ENCODE measurements at regions not wholly inside any gene's neighbourhood (a gene's known extent, or its start where the extent isn't known, plus 50 kb on each side); places are given as distances from the start of the nearest gene placed in this dataset.

DNA sequence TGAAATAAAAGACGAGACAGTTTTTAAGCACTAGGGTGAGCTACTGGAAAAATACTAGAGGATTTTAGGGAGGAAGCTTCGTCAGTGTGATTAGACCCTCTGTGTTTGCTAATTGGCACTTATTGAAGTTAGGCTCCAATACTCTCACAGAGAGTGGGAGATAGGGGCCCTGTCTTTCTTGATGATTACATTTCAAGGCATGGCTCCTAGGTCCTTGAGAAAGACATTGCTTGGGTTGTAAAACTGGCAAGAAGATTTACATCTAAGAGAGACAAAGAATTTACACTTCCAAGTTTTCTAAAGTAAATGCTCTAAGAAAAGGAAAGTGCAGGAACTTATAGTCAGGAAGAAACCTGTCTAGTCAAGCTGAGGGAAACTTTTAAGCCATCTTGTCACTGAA, 183.2 kb downstream of the C12orf50 start:
- Histone ChIP-seq H3K27ac (ENCODE audit: insufficient read depth, low read depth, low read length, poor library complexity, severe bottlenecking) (no peak overlapping the region), H3K9me3 (ENCODE audit: control insufficient read depth, low read length) (no peaks in the 10 kb centered on the region), H3K27me3 (ENCODE audit: control insufficient read depth, insufficient read depth, low read length, poor library complexity, severe bottlenecking) (no peaks in the 10 kb centered on the region), H3K4me1 (ENCODE audit: control insufficient read depth, insufficient read depth, low read length) (no peaks in the 10 kb centered on the region), H3K4me3 (ENCODE audit: insufficient read depth, low read depth, low read length) (no peak overlapping the region), H3K36me3 (ENCODE audit: control insufficient read depth, insufficient read depth, low read length) (no peaks in the 10 kb centered on the region)
- WGBS, 2 experiments, result 65 to 71% methylated on average over 2 of the region's 2 CpGs

DNA sequence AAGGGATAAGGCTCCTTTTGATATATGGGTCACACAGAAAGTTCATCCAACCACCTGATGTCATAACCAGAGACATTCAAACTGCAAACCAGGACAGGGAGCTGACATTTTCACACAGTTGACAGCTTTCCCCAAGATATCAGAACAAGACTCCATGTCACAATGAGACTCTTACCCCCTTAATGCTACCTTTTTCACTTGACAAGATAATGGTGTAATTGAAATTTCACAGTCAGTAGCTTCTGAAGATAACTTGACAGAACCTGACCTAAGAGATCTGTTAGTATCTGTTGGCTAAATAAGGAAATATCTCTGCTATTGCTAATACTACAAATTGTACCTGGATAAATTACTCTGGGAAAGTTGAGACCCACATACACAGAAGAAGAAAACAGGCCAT, 187.3 kb downstream of the C12orf50 start:
- Histone ChIP-seq H3K4me3 (ENCODE audit: insufficient read depth, low read depth, low read length) (no peak overlapping the region), H3K27me3 (ENCODE audit: control insufficient read depth, insufficient read depth, low read length, poor library complexity, severe bottlenecking) (no peaks in the 10 kb centered on the region), H3K36me3 (ENCODE audit: control insufficient read depth, insufficient read depth, low read length) (no peaks in the 10 kb centered on the region), H3K27ac (ENCODE audit: insufficient read depth, low read depth, low read length, poor library complexity, severe bottlenecking) (no peak overlapping the region), H3K9me3 (ENCODE audit: control insufficient read depth, low read length) (no peaks in the 10 kb centered on the region), H3K4me1 (ENCODE audit: control insufficient read depth, insufficient read depth, low read length) (no peaks in the 10 kb centered on the region)

DNA sequence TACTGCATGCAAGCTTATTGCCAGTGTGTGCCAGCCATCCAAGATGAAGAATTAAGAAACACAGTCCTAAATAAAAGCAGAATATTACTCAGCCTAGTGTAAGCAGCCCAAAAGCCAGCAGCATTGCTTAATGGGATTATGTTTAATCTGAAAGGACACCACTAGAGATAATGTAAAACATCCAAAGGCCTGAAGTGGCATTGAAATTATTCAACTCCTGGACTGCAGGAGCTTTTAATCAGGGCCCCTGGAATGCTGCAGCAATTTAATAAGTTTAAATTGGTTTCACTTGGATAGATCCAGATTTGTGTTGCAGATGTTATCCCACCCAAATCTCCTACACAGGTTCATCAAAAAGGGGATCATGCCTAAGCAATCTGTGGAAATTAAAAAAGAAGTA, 193.0 kb downstream of the C12orf50 start:
- no peaks in the 10 kb centered on the region for H3K36me3 ChIP-seq (ENCODE audit: control insufficient read depth, insufficient read depth, low read length)
- H3K9me3 ChIP-seq (ENCODE audit: control insufficient read depth, low read length), result no peaks in the 10 kb centered on the region
- no peak overlapping the region for H3K4me3 ChIP-seq (ENCODE audit: insufficient read depth, low read depth, low read length)
- no peaks in the 10 kb centered on the region for H3K27me3 ChIP-seq (ENCODE audit: control insufficient read depth, insufficient read depth, low read length, poor library complexity, severe bottlenecking)
- peaks cover 3% of the 10 kb centered on the region for H3K4me1 ChIP-seq (ENCODE audit: control insufficient read depth, insufficient read depth, low read length)
- no peak overlapping the region for H3K27ac ChIP-seq (ENCODE audit: insufficient read depth, low read depth, low read length, poor library complexity, severe bottlenecking)

DNA sequence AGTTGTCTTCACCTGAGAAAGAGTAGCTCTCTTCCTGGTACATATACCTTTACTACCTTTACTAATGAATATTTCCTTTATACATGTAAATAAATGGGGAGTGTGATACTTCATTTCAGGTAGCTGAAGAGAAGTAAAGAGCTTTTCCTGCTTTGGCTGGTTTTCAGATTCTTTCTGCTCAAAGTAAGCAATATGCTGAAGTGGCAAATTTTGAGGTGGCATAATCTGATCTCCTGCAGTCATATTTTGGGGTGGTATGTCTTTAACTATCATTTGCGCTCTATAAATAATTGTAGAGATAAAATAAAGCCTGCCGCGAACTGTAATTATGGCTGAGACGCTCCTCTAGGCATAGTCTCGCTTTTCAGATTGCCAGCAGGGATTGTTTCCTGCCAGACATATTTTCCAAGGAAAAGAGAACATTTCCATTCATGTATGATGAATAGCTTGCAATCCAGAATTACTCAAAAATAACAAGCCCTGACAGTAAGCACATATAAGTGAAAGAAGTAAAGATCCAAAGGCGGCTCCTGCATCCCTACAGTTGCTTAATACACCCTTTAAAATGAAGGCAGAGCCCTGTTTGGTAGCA, 200.7 kb downstream of the C12orf50 start:
- Histone ChIP-seq H3K27ac (ENCODE audit: insufficient read depth, low read depth, low read length, poor library complexity, severe bottlenecking) (no peak overlapping the region), H3K4me1 (ENCODE audit: control insufficient read depth, insufficient read depth, low read length) (no peaks in the 10 kb centered on the region), H3K4me3 (ENCODE audit: insufficient read depth, low read depth, low read length) (no peak overlapping the region), H3K27me3 (ENCODE audit: control insufficient read depth, insufficient read depth, low read length, poor library complexity, severe bottlenecking) (no peaks in the 10 kb centered on the region), H3K36me3 (ENCODE audit: control insufficient read depth, insufficient read depth, low read length) (no peaks in the 10 kb centered on the region), H3K9me3 (ENCODE audit: control insufficient read depth, low read length) (no peaks in the 10 kb centered on the region)
- 96 to 98% methylated on average over 5 to 6 of the region's 6 CpGs for WGBS, 2 experiments

DNA sequence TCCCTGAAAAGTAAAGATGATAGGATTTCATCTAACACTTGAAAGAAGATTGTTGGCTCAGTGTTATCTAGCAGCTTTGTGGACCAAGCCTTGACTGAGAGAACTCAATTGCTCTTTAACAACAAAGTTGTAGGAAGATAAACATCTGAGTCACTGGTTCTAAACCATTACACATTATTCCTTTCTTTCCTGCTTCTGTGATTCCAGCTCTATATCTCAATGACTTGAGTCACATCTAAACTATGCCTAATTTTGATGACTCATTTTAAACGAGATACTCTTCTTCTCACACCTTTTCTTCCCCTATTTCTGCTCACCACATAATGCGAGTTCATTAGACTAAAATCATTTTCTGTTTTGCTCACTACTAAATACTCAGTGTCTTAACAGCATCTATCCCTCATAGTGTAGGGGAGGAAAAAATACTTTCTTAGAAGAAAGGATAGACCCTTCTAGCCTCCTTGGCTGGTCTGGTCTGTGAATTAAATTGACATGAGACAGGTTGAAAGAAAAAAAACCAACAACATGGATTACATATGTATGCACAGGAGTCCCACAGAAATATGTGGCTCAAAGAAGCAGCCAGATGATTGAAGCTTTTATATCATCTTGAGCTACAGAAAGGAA, 201.4 kb downstream of the C12orf50 start:
- H3K4me1 ChIP-seq (ENCODE audit: control insufficient read depth, insufficient read depth, low read length), result no peaks in the 10 kb centered on the region
- no peaks in the 10 kb centered on the region for H3K36me3 ChIP-seq (ENCODE audit: control insufficient read depth, insufficient read depth, low read length)
- no peaks in the 10 kb centered on the region for H3K9me3 ChIP-seq (ENCODE audit: control insufficient read depth, low read length)
- no peak overlapping the region for H3K27ac ChIP-seq (ENCODE audit: insufficient read depth, low read depth, low read length, poor library complexity, severe bottlenecking)
- WGBS, 2 experiments, result 86 to 91% methylated on average over 2 of the region's 2 CpGs
- H3K4me3 ChIP-seq (ENCODE audit: insufficient read depth, low read depth, low read length), result no peak overlapping the region
- H3K27me3 ChIP-seq (ENCODE audit: control insufficient read depth, insufficient read depth, low read length, poor library complexity, severe bottlenecking), result no peaks in the 10 kb centered on the region

DNA sequence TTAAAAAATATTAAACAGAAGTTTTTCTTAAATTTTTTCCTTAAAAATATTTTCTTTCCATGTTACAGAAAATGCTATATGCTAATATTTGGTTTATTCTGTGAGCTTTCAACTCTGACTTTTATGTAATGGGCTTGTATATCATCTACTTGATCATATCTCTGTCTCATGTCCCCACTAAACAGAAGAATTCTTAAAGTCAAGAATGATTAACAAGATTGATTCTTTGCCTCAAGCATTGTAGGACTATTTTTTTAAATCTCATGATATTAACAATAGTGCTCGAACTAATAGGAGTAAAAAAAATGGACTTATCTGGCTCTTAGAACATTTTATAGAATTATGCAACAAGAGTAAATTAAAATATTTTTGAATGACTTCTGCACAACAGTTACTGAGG, 206.3 kb downstream of the C12orf50 start:
- Histone ChIP-seq H3K4me1 (ENCODE audit: control insufficient read depth, insufficient read depth, low read length) (no peaks in the 10 kb centered on the region), H3K36me3 (ENCODE audit: control insufficient read depth, insufficient read depth, low read length) (no peaks in the 10 kb centered on the region), H3K27ac (ENCODE audit: insufficient read depth, low read depth, low read length, poor library complexity, severe bottlenecking) (no peak overlapping the region), H3K27me3 (ENCODE audit: control insufficient read depth, insufficient read depth, low read length, poor library complexity, severe bottlenecking) (no peaks in the 10 kb centered on the region), H3K4me3 (ENCODE audit: insufficient read depth, low read depth, low read length) (no peak overlapping the region), H3K9me3 (ENCODE audit: control insufficient read depth, low read length) (no peaks in the 10 kb centered on the region)
- WGBS, 2 experiments, result no CpG with 5 or more reads among the region's 1 CpG

DNA sequence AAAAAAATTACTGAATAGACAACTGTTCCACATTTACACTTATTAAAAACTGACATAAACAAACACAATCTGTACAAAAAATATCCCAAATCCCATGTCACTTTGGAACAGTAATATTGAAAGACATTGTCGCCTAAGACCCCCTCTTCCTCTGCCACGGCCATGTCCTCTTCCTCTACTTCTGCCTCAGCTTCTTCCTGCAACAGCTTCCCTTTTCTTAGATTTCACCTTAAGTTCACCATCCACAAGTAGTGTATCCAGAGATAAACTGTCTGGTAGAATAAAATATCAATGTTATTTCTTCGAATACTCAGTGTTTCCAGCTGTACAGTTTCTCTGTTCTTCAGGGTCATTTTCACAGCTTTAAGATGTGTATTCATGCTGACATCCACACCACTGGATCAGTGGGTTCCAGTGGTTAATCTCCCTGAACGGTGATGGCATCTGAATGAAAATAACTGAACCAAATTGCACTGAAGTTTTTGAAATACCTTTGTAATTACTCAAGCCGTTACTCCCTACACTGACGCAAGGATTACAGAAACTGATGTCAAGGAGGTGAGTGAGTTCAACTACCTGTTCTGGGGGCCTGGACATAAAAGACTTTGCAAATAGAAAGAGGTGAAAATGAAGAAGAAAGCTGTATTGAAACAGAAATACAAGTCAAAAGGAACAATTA, 208.5 kb downstream of the C12orf50 start:
- WGBS, 2 experiments, result 88 to 91% methylated on average over 6 of the region's 6 CpGs

DNA sequence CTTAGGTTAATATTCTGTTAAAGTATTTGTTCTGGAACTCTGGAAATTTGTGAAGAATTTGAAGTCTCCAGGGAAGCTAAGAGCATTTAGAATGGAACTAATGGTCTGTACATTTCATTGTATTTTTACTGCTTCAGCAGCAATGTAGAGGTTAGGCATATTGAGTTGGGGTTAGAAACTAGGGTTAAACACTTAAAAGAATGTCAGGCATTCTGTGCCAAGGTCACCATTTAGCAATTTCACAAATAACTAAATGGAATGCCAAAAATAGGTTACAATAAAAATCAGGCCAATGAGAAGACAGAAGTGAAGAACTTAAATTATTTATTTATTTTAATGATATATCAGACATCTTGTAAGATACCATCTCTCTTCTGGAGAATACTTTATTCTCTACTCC, 210.8 kb downstream of the C12orf50 start:
- Histone ChIP-seq H3K9me3 (ENCODE audit: control insufficient read depth, low read length) (no peaks in the 10 kb centered on the region), H3K4me1 (ENCODE audit: control insufficient read depth, insufficient read depth, low read length) (no peaks in the 10 kb centered on the region), H3K36me3 (ENCODE audit: control insufficient read depth, insufficient read depth, low read length) (no peaks in the 10 kb centered on the region), H3K27ac (ENCODE audit: insufficient read depth, low read depth, low read length, poor library complexity, severe bottlenecking) (no peak overlapping the region), H3K27me3 (ENCODE audit: control insufficient read depth, insufficient read depth, low read length, poor library complexity, severe bottlenecking) (no peaks in the 10 kb centered on the region), H3K4me3 (ENCODE audit: insufficient read depth, low read depth, low read length) (no peak overlapping the region)

More for the DNA sequence above, 208.5 kb downstream of the C12orf50 start:
- H3K27ac ChIP-seq (ENCODE audit: insufficient read depth, low read depth, low read length, poor library complexity, severe bottlenecking), result no peak overlapping the region
- H3K4me1 ChIP-seq (ENCODE audit: control insufficient read depth, insufficient read depth, low read length), result no peaks in the 10 kb centered on the region
- H3K27me3 ChIP-seq (ENCODE audit: control insufficient read depth, insufficient read depth, low read length, poor library complexity, severe bottlenecking), result no peaks in the 10 kb centered on the region
- H3K36me3 ChIP-seq (ENCODE audit: control insufficient read depth, insufficient read depth, low read length), result no peaks in the 10 kb centered on the region
- H3K9me3 ChIP-seq (ENCODE audit: control insufficient read depth, low read length), result no peaks in the 10 kb centered on the region
- no peak overlapping the region for H3K4me3 ChIP-seq (ENCODE audit: insufficient read depth, low read depth, low read length)

DNA sequence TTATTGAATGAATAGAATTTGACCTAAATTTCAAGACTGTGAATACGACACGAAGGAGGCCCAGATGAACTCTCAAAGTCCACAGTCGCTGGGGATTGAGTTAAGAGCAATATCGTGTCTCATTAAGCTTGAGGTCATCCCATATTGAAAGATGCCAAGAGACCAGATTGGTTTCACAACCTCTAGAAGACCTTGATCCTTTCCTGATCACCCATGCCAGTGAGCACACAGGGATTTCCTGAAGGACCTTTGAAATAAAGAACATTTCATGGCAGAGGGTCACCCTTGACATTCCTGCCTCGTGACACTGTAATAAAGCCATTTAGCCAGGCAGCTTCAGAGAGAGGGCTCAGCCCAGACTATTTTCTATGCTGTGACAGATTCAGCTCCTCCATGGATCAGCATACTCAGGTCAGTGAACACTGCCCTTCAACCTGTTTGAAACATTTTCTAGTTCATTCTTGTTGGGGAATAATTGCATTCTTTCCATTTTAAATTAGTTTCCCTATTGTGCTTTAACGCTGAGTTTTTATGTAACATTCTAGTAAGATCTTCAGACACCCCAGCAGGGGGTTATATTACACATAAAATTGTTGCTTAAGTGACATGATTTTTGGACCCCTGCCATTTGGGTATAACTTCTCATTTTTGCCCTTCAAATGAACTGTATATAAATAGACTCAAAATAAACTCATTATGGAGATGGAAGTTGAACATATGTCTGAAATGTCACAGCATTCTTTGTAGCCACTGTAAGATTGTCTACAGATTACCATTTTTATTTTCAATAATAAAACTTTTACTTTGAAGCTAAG, 213.2 kb downstream of the C12orf50 start:
- Histone ChIP-seq H3K27ac (ENCODE audit: insufficient read depth, low read depth, low read length, poor library complexity, severe bottlenecking) (no peak overlapping the region), H3K36me3 (ENCODE audit: control insufficient read depth, insufficient read depth, low read length) (no peaks in the 10 kb centered on the region), H3K9me3 (ENCODE audit: control insufficient read depth, low read length) (no peaks in the 10 kb centered on the region), H3K4me3 (ENCODE audit: insufficient read depth, low read depth, low read length) (no peak overlapping the region), H3K27me3 (ENCODE audit: control insufficient read depth, insufficient read depth, low read length, poor library complexity, severe bottlenecking) (no peaks in the 10 kb centered on the region), H3K4me1 (ENCODE audit: control insufficient read depth, insufficient read depth, low read length) (no peaks in the 10 kb centered on the region)
- WGBS, 2 experiments, result 88 to 97% methylated on average over 6 of the region's 6 CpGs

DNA sequence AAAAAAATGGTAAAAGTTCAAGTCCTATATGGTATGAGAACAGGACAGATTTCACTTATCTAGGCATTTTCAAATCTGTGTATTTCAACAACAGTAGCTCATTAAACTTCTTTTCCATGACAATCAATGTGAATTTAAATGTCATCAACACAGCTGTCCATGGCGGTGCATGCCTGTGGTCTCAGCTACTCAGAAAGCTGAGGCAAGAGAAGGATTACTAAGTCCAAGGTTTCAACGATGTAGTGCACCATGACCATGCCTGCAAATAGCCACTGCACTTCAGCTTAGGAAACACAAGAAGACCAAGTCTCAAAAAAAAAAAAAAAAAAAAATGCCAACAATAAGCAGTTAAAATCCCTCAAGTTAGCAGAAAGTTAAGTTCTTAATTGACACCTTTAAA, 214.6 kb downstream of the C12orf50 start:
- Histone ChIP-seq H3K9me3 (ENCODE audit: control insufficient read depth, low read length) (no peaks in the 10 kb centered on the region), H3K4me3 (ENCODE audit: insufficient read depth, low read depth, low read length) (no peak overlapping the region), H3K36me3 (ENCODE audit: control insufficient read depth, insufficient read depth, low read length) (no peaks in the 10 kb centered on the region), H3K4me1 (ENCODE audit: control insufficient read depth, insufficient read depth, low read length) (no peaks in the 10 kb centered on the region), H3K27ac (ENCODE audit: insufficient read depth, low read depth, low read length, poor library complexity, severe bottlenecking) (no peak overlapping the region), H3K27me3 (ENCODE audit: control insufficient read depth, insufficient read depth, low read length, poor library complexity, severe bottlenecking) (no peaks in the 10 kb centered on the region)
- WGBS, 2 experiments, result 91 to 93% methylated on average over 2 of the region's 2 CpGs

Measured in ectodermal cell (in vitro differentiated cells).